ENCODE measurements at regions not wholly inside any gene's neighbourhood (a gene's known extent, or its start where the extent isn't known, plus 50 kb on each side); places are given as distances from the start of the nearest gene placed in this dataset.
"Not testable (repeated sequence)": the region's sequence is repeated elsewhere in the genome, so short reads cannot be mapped to it uniquely, and the experiment has no call there.

- Histone ChIP-seq H3K27ac (no peak overlapping the region), H3K27me3 (ENCODE audit: insufficient read depth, low read depth, severe bottlenecking) (no peaks in the 10 kb centered on the region), H3K9me3 (ENCODE audit: severe bottlenecking) (no peaks in the 10 kb centered on the region), H3K36me3 (no peaks in the 10 kb centered on the region), H3K4me3 (ENCODE audit: low read depth, low read length) (no peak overlapping the region)
- DNase-seq, result peak; percentile 58
- TF ChIP-seq, protein P1, sequence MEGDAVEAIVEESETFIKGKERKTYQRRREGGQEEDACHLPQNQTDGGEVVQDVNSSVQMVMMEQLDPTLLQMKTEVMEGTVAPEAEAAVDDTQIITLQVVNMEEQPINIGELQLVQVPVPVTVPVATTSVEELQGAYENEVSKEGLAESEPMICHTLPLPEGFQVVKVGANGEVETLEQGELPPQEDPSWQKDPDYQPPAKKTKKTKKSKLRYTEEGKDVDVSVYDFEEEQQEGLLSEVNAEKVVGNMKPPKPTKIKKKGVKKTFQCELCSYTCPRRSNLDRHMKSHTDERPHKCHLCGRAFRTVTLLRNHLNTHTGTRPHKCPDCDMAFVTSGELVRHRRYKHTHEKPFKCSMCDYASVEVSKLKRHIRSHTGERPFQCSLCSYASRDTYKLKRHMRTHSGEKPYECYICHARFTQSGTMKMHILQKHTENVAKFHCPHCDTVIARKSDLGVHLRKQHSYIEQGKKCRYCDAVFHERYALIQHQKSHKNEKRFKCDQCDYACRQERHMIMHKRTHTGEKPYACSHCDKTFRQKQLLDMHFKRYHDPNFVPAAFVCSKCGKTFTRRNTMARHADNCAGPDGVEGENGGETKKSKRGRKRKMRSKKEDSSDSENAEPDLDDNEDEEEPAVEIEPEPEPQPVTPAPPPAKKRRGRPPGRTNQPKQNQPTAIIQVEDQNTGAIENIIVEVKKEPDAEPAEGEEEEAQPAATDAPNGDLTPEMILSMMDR (IDR thresholded peaks at IDR 0.05; ENCODE audit: low read depth, low read length), result peak; percentile 67
Observed at GRCh38 chr6:23547851-23548250, 578.2 kb upstream of the NRSN1 start.

GRCh38 chr6:23554953-23555352 is 571.1 kb upstream of the NRSN1 start:
- not testable (repeated sequence) for H3K27ac ChIP-seq; H3K27me3 ChIP-seq (ENCODE audit: insufficient read depth, low read depth, severe bottlenecking); H3K36me3 ChIP-seq; DNase-seq; H3K4me3 ChIP-seq (ENCODE audit: low read depth, low read length)
- peaks cover 25% of the 10 kb centered on the region for H3K9me3 ChIP-seq (ENCODE audit: severe bottlenecking)

- TF ChIP-seq, protein P1 (IDR thresholded peaks at IDR 0.05; ENCODE audit: low read depth, low read length), result no peak
- H3K36me3 ChIP-seq, result no peaks in the 10 kb centered on the region
- no peak overlapping the region for H3K4me3 ChIP-seq (ENCODE audit: low read depth, low read length)
- peak; percentile 67 for DNase-seq
- peak overlapping the region; percentile 5; the same call in 1 of the 2 replicates for H3K27ac ChIP-seq
- H3K9me3 ChIP-seq (ENCODE audit: severe bottlenecking), result peaks cover 28% of the 10 kb centered on the region
- no peaks in the 10 kb centered on the region for H3K27me3 ChIP-seq (ENCODE audit: insufficient read depth, low read depth, severe bottlenecking)
Observed at GRCh38 chr6:23559587-23560343, 566.2 kb upstream of the NRSN1 start.

DNA sequence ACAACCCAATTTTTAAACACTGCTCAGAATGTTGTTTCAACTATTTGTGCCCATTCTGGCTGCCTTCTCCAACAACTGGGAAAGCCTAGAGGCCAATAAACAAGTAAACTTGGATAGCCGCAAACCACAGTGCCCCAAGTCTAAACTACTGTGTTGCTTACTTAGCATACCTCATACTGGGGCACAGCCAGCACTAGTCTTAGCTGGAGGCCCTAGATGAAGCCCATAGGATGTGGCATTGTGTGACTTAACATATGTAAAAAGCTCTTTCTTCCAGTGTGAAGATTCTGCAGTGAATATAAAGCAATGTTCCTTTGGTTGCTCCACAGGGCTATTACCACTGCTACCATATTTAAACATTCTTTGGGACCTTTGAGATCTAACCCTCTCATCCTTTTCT is 564.3 kb upstream of the NRSN1 start:
- H3K36me3 ChIP-seq, result no peaks in the 10 kb centered on the region
- no peak overlapping the region for H3K27ac ChIP-seq
- DNase-seq, result no peak
- TF ChIP-seq, protein P1 (IDR thresholded peaks at IDR 0.05; ENCODE audit: low read depth, low read length), result no peak
- peaks cover 16% of the 10 kb centered on the region for H3K9me3 ChIP-seq (ENCODE audit: severe bottlenecking)
- no peak overlapping the region for H3K4me3 ChIP-seq (ENCODE audit: low read depth, low read length)
- no peaks in the 10 kb centered on the region for H3K27me3 ChIP-seq (ENCODE audit: insufficient read depth, low read depth, severe bottlenecking)

- TF ChIP-seq, protein P1 (IDR thresholded peaks at IDR 0.05; ENCODE audit: low read depth, low read length), result no peak
- Histone ChIP-seq H3K27me3 (ENCODE audit: insufficient read depth, low read depth, severe bottlenecking) (no peaks in the 10 kb centered on the region), H3K4me3 (ENCODE audit: low read depth, low read length) (no peak overlapping the region), H3K36me3 (no peaks in the 10 kb centered on the region), H3K9me3 (ENCODE audit: severe bottlenecking) (peaks cover 13% of the 10 kb centered on the region), H3K27ac (no peak overlapping the region)
- no peak for DNase-seq
Observed at GRCh38 chr6:23562554-23562953, 563.5 kb upstream of the NRSN1 start.

DNA sequence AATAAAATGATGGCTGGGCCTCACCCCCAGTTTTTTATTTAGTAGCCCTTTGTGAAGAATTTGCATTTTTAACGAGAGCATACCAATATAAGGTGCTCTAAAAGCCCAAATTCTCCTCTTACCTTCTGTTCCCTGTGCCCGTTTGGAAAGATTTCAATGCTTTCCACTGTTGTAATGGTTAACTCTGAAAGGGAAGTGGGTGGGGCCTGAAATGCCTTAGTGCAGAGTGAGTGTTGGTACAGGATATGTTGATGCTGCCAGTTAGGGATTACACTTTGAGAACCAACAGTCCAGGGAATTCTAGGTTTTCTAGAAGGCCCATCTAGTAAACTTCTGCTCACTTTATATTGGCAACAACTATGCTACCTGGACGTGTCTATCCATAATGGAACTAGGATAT is 562.7 kb upstream of the NRSN1 start:
- no peak for DNase-seq
- TF ChIP-seq, protein P1 (IDR thresholded peaks at IDR 0.05; ENCODE audit: low read depth, low read length), result no peak
- Histone ChIP-seq H3K27ac (no peak overlapping the region), H3K36me3 (no peaks in the 10 kb centered on the region), H3K27me3 (ENCODE audit: insufficient read depth, low read depth, severe bottlenecking) (no peaks in the 10 kb centered on the region), H3K9me3 (ENCODE audit: severe bottlenecking) (peaks cover 13% of the 10 kb centered on the region), H3K4me3 (ENCODE audit: low read depth, low read length) (no peak overlapping the region)
